PC-9 (cell line): ENCODE measurements at regions not wholly inside any gene's neighbourhood (a gene's known extent, or its start where the extent isn't known, plus 50 kb on each side); places are given as distances from the start of the nearest gene placed in this dataset.

ENCODE experiments used
- EZH2 ChIP-seq: fragments of 200-600 bp; sonication (generic); IDR thresholded peaks from 2 replicates; pipeline ENCODE4 v1.8.0; 2017; ENCODE audit warnings: antibody characterized with exemption, low read depth
- TF ChIP-seq, protein P1 (sequence below): fragments of 200-600 bp; sonication (generic); conservative IDR thresholded peaks from 2 replicates; pipeline ENCODE4 v1.6.1; 2017; ENCODE audit warnings: mixed run types, antibody characterized with exemption, mild to moderate bottlenecking, moderate library complexity

DNA sequence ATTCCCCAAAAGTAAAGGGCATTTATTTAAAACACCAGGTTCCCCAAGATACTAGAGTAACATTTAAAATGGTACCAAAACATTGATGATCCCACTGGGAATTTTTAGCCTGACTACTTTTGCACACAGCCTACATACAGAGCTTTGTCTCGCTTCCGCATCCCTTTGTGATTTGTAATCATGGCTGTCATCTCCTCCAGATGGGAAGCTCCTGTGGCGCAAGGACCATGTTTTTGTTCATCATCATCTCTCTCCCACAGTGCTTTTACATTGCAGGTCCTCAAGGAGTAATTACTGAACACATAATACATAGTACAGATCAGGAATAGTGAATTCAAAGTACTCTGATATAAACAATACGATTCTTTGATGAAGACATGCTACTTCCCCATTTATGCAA, 231.2 kb upstream of the MTNR1B start:
- TF ChIP-seq, protein P1, sequence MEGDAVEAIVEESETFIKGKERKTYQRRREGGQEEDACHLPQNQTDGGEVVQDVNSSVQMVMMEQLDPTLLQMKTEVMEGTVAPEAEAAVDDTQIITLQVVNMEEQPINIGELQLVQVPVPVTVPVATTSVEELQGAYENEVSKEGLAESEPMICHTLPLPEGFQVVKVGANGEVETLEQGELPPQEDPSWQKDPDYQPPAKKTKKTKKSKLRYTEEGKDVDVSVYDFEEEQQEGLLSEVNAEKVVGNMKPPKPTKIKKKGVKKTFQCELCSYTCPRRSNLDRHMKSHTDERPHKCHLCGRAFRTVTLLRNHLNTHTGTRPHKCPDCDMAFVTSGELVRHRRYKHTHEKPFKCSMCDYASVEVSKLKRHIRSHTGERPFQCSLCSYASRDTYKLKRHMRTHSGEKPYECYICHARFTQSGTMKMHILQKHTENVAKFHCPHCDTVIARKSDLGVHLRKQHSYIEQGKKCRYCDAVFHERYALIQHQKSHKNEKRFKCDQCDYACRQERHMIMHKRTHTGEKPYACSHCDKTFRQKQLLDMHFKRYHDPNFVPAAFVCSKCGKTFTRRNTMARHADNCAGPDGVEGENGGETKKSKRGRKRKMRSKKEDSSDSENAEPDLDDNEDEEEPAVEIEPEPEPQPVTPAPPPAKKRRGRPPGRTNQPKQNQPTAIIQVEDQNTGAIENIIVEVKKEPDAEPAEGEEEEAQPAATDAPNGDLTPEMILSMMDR: no peak
- no peak for TF ChIP-seq EZH2
